CD14-positive monocyte (primary cell): ENCODE measurements at regions not wholly inside any gene's neighbourhood (a gene's known extent, or its start where the extent isn't known, plus 50 kb on each side); places are given as distances from the start of the nearest gene placed in this dataset.

Experiments used
- DNase-seq, 3 donors: peaks; one replicate each; pipeline ENCODE4 v3.0.0-alpha.2; 2011 to 2022
- H2AFZ ChIP-seq: 2 replicates; pipeline ENCODE4 v1.6.0; 2012; ENCODE audit warnings: mild to moderate bottlenecking, low read depth, low read length, inconsistent platforms; ENCODE audit not compliant: insufficient read depth, poor library complexity, severe bottlenecking
- H3K27ac ChIP-seq, 2 donors: 1 replicate in 1 of 2; 2 replicates in 1 of 2; pipeline ENCODE4 v1.5.1; 2012 to 2013; ENCODE audit warnings: low read length in 2 of 2, control low read depth in 1 of 2, inconsistent platforms in 1 of 2, low read depth in 1 of 2, mild to moderate bottlenecking in 1 of 2
- H3K27me3 ChIP-seq, 2 donors: one replicate each; pipeline versions ENCODE4 v1.6.0 to v1.6.1; 2011 to 2013; ENCODE audit warnings: low read length in 2 of 2; ENCODE audit not compliant: control insufficient read depth in 2 of 2, insufficient read depth in 2 of 2
- H3K36me3 ChIP-seq, 2 donors: replicated peaks in 1 of 2; 1 replicate in 1 of 2; 2 replicates in 1 of 2; pipeline versions ENCODE4 v1.5.1 to v1.6.1; 2012 to 2013; ENCODE audit warnings: low read length in 2 of 2, control low read depth in 1 of 2, inconsistent platforms in 1 of 2, mild to moderate bottlenecking in 1 of 2; ENCODE audit not compliant: insufficient read depth in 2 of 2, control insufficient read depth in 1 of 2
- H3K4me1 ChIP-seq, 2 donors: 1 replicate in 1 of 2; 2 replicates in 1 of 2; pipeline versions ENCODE4 v1.5.1 to v1.6.1; 2012 to 2013; ENCODE audit warnings: low read length in 2 of 2, control low read depth in 1 of 2, inconsistent platforms in 1 of 2, mild to moderate bottlenecking in 1 of 2, moderate library complexity in 1 of 2; ENCODE audit not compliant: insufficient read depth in 2 of 2, control insufficient read depth in 1 of 2
- H3K4me2 ChIP-seq: replicated peaks from 2 replicates; pipeline ENCODE3; 2012; ENCODE audit warnings: low read length, moderate library complexity, mild to moderate bottlenecking; ENCODE audit not compliant: poor library complexity, severe bottlenecking; ENCODE audit errors: extremely low read depth
- H3K4me3 ChIP-seq, 3 experiments: fragments of 200-600 bp in 1 of 3; sonication (generic) in 1 of 3; replicated peaks in 1 of 3; 1 replicate in 2 of 3; 2 replicates in 1 of 3; pipeline ENCODE4 v1.5.1; 2011 to 2013; ENCODE audit warnings: low read length in 3 of 3, mild to moderate bottlenecking in 3 of 3, control low read depth in 2 of 3, low read depth in 2 of 3, inconsistent platforms in 1 of 3, moderate library complexity in 1 of 3
- H3K79me2 ChIP-seq: 2 replicates; pipeline ENCODE4 v1.6.0; 2012; ENCODE audit warnings: mild to moderate bottlenecking, control low read depth, inconsistent platforms, low read length, moderate library complexity; ENCODE audit not compliant: insufficient read depth
- H3K9ac ChIP-seq: 2 replicates; pipeline ENCODE4 v1.6.0; 2017; ENCODE audit warnings: low read length, mild to moderate bottlenecking; ENCODE audit not compliant: insufficient read depth, poor library complexity, severe bottlenecking
- H3K9me3 ChIP-seq, 2 donors: replicated peaks in 1 of 2; 1 replicate in 1 of 2; 2 replicates in 1 of 2; pipeline versions ENCODE4 v1.5.1 to v1.6.1; 2012 to 2013; ENCODE audit warnings: low read length in 2 of 2, control low read depth in 1 of 2; ENCODE audit not compliant: control insufficient read depth in 1 of 2, insufficient read depth in 1 of 2
- H4K20me1 ChIP-seq: 2 replicates; pipeline ENCODE4 v1.6.0; 2012; ENCODE audit warnings: mild to moderate bottlenecking, low read length, control low read depth, moderate library complexity; ENCODE audit not compliant: insufficient read depth
- H3K27ac Mint-ChIP-seq, 7 donors: one replicate each; pipeline ENCODE4 v1.8.0; 2020; ENCODE audit warnings: mild to moderate bottlenecking in 7 of 7, mixed read lengths in 7 of 7, moderate library complexity in 6 of 7, inconsistent platforms in 2 of 7
- H3K27me3 Mint-ChIP-seq, 3 donors: one replicate each; pipeline ENCODE4 v1.8.0; 2021 to 2022; ENCODE audit warnings: low read depth in 3 of 3, mild to moderate bottlenecking in 3 of 3, mixed read lengths in 3 of 3, moderate library complexity in 3 of 3, inconsistent platforms in 1 of 3
- H3K36me3 Mint-ChIP-seq, 2 donors: one replicate each; pipeline ENCODE4 v1.8.0; 2020; ENCODE audit warnings: mixed read lengths in 2 of 2, inconsistent platforms in 1 of 2, mild to moderate bottlenecking in 1 of 2
- H3K4me1 Mint-ChIP-seq: one replicate; pipeline ENCODE4 v1.8.0; 2020; ENCODE audit warnings: mild to moderate bottlenecking, mixed read lengths
- H3K4me3 Mint-ChIP-seq, 2 donors: one replicate each; pipeline ENCODE4 v1.8.0; 2020; ENCODE audit warnings: mild to moderate bottlenecking in 2 of 2, mixed read lengths in 2 of 2, moderate library complexity in 1 of 2
- H3K9me3 Mint-ChIP-seq, 7 donors: one replicate each; pipeline ENCODE4 v1.8.0; 2020 to 2022; ENCODE audit warnings: mixed read lengths in 7 of 7, mild to moderate bottlenecking in 6 of 7, moderate library complexity in 6 of 7, inconsistent platforms in 2 of 7
- WGBS: methylation state at CpG from one replicate; pipeline ENCODE4 v1.1.5; 2013; ENCODE audit warnings: missing lambda C conversion rate; ENCODE audit not compliant: insufficient coverage; 5-methylcytosine and 5-hydroxymethylcytosine counted together
- intact Hi-C, 2 donors: fragments of 100-400 bp; cut with micrococcal nuclease; formaldehyde crosslinking; loops; one replicate each; pipeline versions ENCODE4 v1.15.0 to v1.15.1; 2023
- TF ChIP-seq, protein P1 (sequence below): fragments of 200-600 bp; IDR thresholded peaks from one replicate; pipeline ENCODE4 v1.8.0; 2022; ENCODE audit warnings: antibody characterized with exemption, mild to moderate bottlenecking

GRCh38 chr10:31133792-31134310, 102.2 kb upstream of the ZNF438 start:
- DNase-seq = peak; percentile 58 to 83 (median 77)
- peak overlapping the region; percentile 89 for H3K4me2 ChIP-seq
- intact Hi-C loops = no loop called here
- no peaks in the 10 kb centered on the region for H3K9me3 ChIP-seq
- under 1% methylated on average over 25 of the region's 37 CpGs for WGBS
- no peaks in the 10 kb centered on the region for H3K27me3 Mint-ChIP-seq
- H3K36me3 Mint-ChIP-seq = no peaks in the 10 kb centered on the region
- peak overlapping the region; percentile 77 to 89 for H3K27ac ChIP-seq
- no peaks in the 10 kb centered on the region for H4K20me1 ChIP-seq
- peak overlapping the region; percentile 77 for H3K9ac ChIP-seq
- peak overlapping the region; percentile 91 for H2AFZ ChIP-seq
- TF ChIP-seq, protein P1, sequence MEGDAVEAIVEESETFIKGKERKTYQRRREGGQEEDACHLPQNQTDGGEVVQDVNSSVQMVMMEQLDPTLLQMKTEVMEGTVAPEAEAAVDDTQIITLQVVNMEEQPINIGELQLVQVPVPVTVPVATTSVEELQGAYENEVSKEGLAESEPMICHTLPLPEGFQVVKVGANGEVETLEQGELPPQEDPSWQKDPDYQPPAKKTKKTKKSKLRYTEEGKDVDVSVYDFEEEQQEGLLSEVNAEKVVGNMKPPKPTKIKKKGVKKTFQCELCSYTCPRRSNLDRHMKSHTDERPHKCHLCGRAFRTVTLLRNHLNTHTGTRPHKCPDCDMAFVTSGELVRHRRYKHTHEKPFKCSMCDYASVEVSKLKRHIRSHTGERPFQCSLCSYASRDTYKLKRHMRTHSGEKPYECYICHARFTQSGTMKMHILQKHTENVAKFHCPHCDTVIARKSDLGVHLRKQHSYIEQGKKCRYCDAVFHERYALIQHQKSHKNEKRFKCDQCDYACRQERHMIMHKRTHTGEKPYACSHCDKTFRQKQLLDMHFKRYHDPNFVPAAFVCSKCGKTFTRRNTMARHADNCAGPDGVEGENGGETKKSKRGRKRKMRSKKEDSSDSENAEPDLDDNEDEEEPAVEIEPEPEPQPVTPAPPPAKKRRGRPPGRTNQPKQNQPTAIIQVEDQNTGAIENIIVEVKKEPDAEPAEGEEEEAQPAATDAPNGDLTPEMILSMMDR = no peak
- peak overlapping the region; percentile 46 to 87 (median 85) for H3K27ac Mint-ChIP-seq
- H3K79me2 ChIP-seq = no peaks in the 10 kb centered on the region
- H3K4me3 ChIP-seq = peak overlapping the region; percentile 49 to 77 (median 60)
- no peaks in the 10 kb centered on the region for H3K9me3 Mint-ChIP-seq
- no peaks in the 10 kb centered on the region for H3K36me3 ChIP-seq
- H3K4me1 Mint-ChIP-seq = peaks cover 24% of the 10 kb centered on the region
- H3K27me3 ChIP-seq = no peaks in the 10 kb centered on the region
- peaks cover 15 to 22% of the 10 kb centered on the region in 2 donors for H3K4me1 ChIP-seq
- H3K4me3 Mint-ChIP-seq = peak overlapping the region; percentile 80 to 89

DNA sequence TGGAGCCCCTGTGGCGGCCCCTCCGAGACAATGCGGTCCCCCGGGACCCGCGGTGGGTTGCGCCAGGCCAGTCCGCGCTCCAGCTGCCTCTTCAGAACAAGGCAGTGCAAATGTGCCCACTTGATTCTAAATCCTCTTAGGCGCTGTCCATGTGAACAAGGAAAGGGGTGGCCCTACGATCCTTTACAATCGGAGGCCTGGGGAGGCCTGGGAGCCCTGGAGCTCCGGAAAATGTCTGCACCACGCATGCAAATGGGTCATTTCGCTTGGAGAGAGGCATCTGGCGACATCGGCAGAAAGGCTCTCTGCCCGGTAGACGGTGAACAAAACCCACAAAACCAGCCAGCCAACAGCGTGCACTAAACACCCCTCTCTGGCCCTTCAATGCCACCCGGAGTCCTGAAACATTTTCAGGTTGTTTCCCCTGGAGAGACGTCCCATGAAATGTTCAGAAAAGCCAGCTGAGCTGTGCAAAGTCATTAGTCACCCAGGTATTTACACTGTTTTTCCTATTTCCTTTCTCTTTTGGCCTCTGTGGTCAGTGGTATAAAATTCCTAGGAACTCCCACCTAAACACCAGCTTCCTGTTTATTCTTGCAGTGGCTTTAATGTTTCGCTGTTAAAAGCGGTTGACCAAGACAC, 102.8 kb upstream of the ZNF438 start:
- no peaks in the 10 kb centered on the region for H3K36me3 Mint-ChIP-seq
- Histone ChIP-seq H3K27me3 (no peaks in the 10 kb centered on the region), H3K36me3 (no peaks in the 10 kb centered on the region), H3K4me1 (peaks cover 15 to 22% of the 10 kb centered on the region in 2 donors), H3K79me2 (no peaks in the 10 kb centered on the region), H4K20me1 (no peaks in the 10 kb centered on the region), H3K9me3 (no peaks in the 10 kb centered on the region), H3K4me2 (peak overlapping the region; percentile 89), H3K9ac (peak overlapping the region; percentile 77), H2AFZ (peak overlapping the region; percentile 91), H3K27ac (peak overlapping the region; percentile 77 to 89), H3K4me3 (peak overlapping the region; percentile 49 to 77 (median 60))
- DNase-seq = peak in 2 of 3 donors; percentile 5 to 10
- peak overlapping the region; percentile 25 to 89 (median 70) for H3K27ac Mint-ChIP-seq
- no peaks in the 10 kb centered on the region for H3K27me3 Mint-ChIP-seq
- peak overlapping the region; percentile 80 to 89 for H3K4me3 Mint-ChIP-seq
- H3K4me1 Mint-ChIP-seq = peaks cover 24% of the 10 kb centered on the region
- intact Hi-C loops = no loop called here
- H3K9me3 Mint-ChIP-seq = no peaks in the 10 kb centered on the region
- TF ChIP-seq, protein P1 = no peak
- WGBS = 4% methylated on average over 22 of the region's 24 CpGs
